Activated CD4-positive, alpha-beta T cell treated with anti-CD3 and anti-CD28 coated beads for 48 hours (primary cell): ENCODE measurements at regions not wholly inside any gene's neighbourhood (a gene's known extent, or its start where the extent isn't known, plus 50 kb on each side); places are given as distances from the start of the nearest gene placed in this dataset.

Source experiments
- DNase-seq: peaks from one replicate; pipeline ENCODE4 v3.0.0-alpha.2; 2020

- DNase-seq: no peak
Observed at GRCh38 chr2:116340690-116341089, 1473.8 kb upstream of the DDX18 start.

DNA sequence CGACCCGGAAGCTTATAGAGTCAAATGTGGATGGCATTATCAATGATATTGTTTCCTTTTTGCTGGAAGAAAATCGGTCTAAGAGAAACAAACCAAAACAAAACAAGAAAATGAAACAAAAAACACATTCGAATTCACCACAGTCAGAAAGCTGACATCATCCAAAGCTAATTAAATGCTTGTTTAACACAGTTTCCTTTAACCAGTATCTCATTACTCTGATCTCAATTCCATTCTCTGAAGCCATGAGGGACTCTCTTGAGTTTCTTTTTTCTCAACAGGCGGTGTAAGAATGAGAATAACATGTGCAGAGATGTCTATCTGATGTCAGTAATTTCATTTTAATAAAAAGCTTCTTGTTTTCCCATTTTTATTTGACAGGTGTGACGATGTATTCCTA, 1448.3 kb upstream of the DDX18 start:
- no peak for DNase-seq

GRCh38 chr2:116378786-116379185, 1435.7 kb upstream of the DDX18 start:
- no peak for DNase-seq

DNA sequence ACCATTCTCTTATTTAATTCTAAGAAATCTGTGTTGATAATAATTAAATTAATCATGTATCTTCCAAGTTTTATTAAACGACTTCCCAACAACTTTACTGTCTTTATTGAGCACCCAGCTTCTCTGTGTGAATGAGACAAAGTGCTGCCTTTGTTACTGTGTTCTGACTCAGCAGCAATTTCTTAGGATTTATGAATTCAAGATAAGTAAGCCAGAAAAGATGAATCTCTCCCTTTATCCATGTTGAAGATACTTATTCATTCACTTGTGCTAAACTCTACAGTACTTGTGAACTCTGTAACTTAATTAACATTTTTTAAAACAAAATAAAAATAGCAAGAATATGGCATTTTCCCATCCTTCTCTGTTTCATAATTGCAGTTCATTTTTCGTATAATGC, 1403.3 kb upstream of the DDX18 start:
- no peak for DNase-seq

GRCh38 chr2:116413659-116414058, 1400.8 kb upstream of the DDX18 start:
- no peak for DNase-seq

- DNase-seq: no peak
Observed at GRCh38 chr2:116416731-116417377, 1397.6 kb upstream of the DDX18 start.

- DNase-seq: no peak
Observed at GRCh38 chr2:116435648-116436047, 1378.8 kb upstream of the DDX18 start.

DNA sequence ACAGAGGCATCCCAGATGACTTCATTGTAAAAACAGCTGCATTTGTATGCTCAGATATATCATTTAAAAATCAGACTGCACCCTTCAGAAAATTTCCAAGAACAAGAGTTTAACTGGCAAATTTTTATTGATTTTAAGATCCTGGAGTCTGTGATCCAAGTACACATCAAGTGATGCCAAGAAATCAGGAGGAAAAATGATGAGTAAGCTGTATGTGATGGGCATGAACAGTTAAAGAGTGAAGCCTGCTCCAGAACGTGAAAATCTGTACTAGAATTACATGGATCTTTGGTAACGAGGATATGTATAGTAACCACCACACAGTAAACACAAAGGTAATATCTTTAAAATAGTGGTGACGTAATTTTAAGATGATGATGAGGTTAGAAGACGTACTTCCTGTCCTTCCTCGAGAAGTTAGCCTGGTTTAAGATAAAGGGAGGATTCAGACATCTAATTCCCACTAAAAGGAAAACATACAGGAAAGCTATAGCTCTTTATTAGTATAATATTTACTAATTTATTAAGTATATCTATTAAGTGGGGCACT, 1374.3 kb upstream of the DDX18 start:
- DNase-seq: no peak

GRCh38 chr2:116442418-116442817, 1372.1 kb upstream of the DDX18 start:
- no peak for DNase-seq

DNA sequence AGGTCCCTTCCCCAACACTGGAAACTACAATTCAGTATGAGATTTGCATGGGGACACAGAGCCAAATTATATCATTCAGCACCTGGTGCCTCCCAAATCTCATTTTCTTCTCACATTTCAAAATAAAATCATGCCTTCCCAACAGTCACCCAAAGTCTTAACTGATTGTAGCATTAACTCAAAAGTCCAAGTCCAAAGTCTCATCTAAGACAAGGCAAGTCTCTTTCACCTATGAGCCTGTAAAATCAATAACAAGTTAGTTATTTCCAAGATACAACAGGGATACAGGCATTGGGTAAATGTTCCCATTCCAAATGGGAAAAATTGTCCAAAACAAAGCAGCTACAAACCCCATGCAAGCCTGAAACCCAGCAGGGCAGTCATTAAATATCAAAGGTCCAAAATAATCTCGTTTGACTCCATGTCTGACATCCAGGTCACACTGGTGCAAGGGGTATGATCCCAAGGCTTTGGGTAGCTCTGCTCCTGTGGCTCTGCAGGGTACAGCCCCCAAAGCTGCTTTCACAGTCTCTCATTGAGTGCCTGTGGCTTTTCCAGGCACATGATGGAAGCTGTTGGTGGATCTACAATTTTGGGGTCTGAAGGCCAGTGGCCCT, 1370.1 kb upstream of the DDX18 start:
- DNase-seq: no peak

GRCh38 chr2:116450990-116451389, 1363.5 kb upstream of the DDX18 start:
- DNase-seq: no peak

- DNase-seq: no peak
Observed at GRCh38 chr2:116452651-116453050, 1361.8 kb upstream of the DDX18 start.

DNA sequence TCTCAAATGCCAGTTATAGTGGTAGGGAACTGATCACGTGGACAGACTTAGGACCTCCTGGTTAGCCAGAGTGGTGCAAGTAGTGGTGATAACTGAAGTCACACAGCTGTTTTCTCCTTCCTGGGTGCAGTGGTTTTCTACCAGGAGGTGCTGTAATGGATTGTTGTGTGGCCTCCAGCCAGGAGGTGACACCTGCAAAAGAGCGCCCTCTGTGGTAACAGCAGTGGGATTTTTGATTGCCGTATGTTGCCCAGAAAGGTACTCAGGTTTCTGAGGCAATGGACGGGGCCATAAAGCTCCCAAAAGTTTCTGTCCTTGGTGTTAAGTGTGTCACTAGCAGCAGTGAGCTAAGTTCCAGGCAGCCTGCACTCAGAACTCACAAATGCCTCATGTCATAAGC, 1358.1 kb upstream of the DDX18 start:
- no peak for DNase-seq

DNA sequence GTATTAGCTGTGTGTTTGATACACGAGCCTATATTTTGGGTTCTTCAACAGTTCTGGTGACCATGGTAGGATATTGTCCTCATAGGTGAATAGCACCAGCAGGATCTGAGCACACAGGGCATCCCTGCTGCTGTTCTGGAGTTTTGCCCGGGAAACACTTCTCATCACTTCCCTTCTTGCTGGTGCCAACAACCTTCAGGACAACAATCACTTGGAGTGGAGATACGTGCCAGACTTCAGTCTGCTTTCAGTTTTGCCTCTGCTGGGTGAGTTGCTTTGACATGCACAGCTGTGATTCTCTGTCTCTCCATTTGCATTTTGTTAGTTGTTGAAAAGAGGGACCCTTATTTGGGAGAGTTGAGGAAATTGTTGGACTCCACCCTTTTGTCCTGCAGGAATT, 1347.2 kb upstream of the DDX18 start:
- DNase-seq: no peak

DNA sequence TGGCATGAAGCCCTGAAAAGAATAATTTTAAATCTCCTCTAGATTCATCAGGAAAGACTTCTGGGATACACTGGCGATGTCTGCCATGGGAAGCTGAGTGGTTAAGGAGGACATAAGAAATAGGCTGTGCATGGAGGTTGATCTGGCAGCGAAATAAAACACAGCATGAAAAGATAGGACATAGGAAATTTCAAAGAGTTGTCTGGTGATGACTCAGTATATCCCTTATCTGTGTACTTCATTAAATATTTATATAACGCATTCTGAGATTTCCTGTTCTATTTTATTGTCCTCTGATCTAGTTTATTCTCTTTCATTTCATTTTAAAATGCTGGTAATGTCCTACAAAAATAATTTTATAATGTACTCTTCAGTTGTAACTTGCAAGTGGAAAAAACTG, 1337.3 kb upstream of the DDX18 start:
- no peak for DNase-seq

- no peak for DNase-seq
Observed at GRCh38 chr2:116487336-116487735, 1327.2 kb upstream of the DDX18 start.

DNA sequence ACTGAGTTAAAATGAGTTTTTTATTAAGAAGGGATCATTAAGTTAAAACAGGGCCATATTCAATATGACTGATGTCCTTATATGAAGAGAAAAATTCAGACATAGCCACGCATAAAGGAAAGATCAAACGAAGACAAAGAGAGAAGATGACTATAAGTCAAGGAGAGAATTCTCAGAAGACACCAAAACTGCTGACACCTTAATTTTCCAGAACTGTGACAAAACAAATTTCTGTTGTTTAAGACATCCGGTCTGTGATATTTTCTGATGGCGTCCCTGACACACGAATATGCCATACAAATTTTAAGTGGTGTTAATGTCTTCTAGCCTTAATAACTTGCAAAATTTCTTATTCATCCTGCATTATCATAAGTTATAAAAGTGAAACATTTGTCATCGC, 1325.2 kb upstream of the DDX18 start:
- DNase-seq: no peak

GRCh38 chr2:116489944-116490343, 1324.5 kb upstream of the DDX18 start:
- no peak for DNase-seq

GRCh38 chr2:116490511-116491145, 1323.9 kb upstream of the DDX18 start:
- no peak for DNase-seq

- DNase-seq: no peak
Observed at GRCh38 chr2:116491292-116491691, 1323.2 kb upstream of the DDX18 start.

DNA sequence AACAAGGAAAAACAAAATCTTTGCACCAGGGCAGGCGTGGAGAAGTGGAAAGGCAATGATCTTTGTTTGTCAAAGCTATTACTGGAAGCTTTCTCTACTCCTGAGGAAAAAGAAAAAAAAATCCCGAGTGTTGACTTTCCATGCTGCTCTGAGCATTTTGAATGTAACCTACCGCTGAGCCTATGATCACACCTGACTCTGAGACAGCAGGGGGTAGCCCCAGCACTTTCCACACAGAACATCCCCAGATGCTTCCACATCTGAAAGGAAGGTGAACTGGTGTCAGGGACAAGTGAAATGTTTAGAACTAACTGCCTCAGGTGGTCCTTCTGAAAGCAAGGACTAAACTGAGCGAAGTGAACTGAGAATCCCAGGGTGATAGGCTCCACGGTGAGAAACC, 1315.1 kb upstream of the DDX18 start:
- no peak for DNase-seq

GRCh38 chr2:116510117-116510671, 1304.3 kb upstream of the DDX18 start:
- no peak for DNase-seq

DNA sequence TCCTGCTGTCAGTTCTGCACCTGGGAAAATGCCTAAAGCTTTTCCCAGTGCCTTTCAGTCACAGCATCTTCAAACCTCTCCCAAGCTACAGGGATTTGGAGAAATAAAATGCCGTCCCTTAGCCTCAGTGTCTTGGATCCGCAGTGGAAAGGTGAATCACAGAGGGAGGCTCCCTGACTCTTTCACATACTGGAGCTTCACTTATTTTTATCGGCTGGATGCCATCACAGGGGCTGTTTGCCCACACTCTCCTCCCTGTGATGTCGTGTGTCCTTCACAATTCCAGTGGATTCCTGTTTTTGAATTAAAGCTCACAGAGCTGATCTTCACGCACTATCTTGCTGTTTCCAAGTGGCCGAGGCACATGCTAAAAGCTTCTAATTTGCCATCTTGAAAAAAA, 1303.1 kb upstream of the DDX18 start:
- no peak for DNase-seq

- no peak for DNase-seq
Observed at GRCh38 chr2:116513991-116514390, 1300.5 kb upstream of the DDX18 start.
